GM18867 (cell line): ENCODE measurements at regions not wholly inside any gene's neighbourhood (a gene's known extent, or its start where the extent isn't known, plus 50 kb on each side); places are given as distances from the start of the nearest gene placed in this dataset.
"Not testable (repeated sequence)": the region's sequence is repeated elsewhere in the genome, so short reads cannot be mapped to it uniquely, and the experiment has no call there.

Source experiments
- ATAC-seq: cut with Tn5 transposase; IDR thresholded peaks from one replicate; pipeline ENCODE4 v1.9.1; 2021; ENCODE audit warnings: mild to moderate bottlenecking, moderate library complexity; ENCODE audit not compliant: unreplicated experiment

DNA sequence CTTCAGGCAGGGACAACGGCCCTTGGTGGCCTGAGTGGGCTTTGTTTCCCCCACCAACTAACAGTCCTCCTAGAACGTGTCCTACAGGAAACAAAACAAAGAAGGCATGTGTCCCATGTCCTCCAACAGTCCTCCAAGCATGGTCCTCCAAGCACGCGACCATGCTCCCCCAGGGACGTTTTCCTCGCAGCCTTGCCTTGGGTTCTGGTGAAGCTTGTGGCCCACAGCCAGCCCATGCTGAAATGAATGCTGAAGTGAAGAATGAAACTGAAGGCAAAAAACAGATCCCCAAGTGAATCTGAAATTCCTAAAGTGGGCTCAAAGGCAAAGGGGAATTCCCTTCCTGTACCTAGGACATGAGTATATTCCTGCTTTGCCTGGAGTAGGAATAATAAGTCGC, 176.6 kb downstream of the JCAD start:
- no peak for ATAC-seq

DNA sequence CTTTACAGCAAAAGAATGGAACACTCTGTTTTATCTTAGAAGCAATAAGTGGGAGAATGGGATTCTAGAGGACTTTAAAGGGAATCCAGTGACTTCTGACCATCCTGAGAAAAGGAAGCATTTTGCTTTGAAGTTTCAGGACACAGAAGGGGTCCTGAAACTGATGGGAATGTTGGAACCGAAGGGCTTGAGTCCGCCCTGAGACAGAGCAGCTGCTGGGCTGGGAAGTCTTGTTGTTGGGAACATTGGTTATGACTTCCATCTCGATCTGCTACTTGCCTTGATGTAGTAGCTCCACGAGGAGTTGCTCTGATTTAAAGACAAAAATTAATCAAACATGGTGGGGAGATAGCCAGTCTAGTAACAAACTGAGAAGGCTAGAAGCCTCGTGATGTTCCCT, 177.6 kb downstream of the JCAD start:
- ATAC-seq = no peak

DNA sequence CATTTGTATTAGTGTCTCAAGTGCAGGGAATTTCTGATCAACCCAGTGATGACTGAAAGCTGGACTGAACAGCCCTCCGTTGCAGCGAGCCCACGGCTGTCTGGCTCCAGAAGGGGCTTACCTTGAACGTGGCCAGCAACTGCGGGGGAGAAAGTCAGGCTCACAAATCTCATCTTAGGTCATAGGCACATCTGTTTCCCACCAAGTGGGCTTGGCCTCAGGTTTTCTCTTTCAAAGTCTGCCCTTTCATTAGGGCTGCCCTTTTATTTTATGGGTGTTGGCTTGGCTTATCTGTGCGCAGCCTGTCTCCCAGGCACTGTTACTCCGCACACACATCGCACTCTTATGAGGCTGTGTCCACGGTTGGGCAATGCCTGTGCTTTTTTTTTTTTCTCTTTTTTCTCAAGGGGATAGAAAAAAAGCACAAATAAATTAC, 178.0 kb downstream of the JCAD start:
- ATAC-seq = no peak

DNA sequence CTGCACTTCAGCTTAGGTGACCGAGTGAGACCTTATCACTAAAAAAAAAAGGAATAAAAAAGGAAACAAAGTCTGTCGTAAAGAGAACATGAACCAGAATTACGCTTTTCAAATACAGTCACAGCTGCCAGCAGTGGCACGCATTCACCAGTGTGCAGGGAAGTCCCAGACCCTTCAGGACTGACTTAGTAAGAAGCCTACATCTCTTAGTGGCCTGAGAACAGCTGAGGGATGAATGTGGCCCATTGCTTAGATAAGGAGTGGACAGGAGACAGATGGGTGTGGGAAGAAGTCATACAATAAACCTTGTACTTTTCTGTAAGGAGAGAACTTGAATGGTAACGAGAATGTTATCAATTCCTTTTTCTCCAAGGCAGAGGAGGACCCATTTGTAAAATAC, 178.5 kb downstream of the JCAD start:
- no peak for ATAC-seq

DNA sequence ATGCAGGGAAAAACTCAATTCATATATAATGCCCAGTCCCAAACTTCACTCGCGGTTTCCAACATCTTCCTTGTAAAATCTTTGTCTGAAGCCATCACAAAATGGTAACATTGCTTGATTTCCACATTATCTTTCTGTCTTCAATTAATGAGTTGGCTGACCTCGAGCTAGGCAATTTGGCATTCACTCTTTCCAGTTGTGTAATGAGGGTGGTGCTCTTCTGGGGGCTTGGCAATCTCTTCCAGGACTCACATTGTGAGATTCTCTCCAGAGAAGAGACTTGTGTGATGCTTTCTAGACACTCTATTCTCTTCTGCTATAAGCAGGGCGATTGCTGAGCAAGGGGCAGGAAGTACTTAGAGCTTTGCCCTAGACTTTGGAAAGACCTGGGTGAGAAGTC, 179.5 kb downstream of the JCAD start:
- no peak for ATAC-seq

DNA sequence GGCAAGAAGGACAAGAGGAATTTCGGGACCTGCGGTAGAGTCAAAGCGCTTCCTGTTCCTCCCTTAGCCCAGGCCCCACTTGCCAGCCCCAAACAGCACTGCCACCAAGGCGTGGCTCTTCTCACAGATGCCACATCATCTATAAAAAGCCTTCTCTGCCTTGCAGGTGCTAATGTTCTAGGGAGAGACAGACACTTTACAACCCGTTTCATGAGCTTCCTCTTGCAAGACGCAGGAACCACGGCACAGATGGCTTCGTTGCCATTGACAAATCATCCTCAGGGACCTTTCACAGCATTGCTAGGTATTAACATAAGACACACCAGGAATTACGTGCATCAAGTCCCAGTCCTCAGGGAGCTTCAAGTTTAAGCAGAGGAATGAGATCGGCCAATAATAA, 180.9 kb downstream of the JCAD start:
- ATAC-seq = no peak

DNA sequence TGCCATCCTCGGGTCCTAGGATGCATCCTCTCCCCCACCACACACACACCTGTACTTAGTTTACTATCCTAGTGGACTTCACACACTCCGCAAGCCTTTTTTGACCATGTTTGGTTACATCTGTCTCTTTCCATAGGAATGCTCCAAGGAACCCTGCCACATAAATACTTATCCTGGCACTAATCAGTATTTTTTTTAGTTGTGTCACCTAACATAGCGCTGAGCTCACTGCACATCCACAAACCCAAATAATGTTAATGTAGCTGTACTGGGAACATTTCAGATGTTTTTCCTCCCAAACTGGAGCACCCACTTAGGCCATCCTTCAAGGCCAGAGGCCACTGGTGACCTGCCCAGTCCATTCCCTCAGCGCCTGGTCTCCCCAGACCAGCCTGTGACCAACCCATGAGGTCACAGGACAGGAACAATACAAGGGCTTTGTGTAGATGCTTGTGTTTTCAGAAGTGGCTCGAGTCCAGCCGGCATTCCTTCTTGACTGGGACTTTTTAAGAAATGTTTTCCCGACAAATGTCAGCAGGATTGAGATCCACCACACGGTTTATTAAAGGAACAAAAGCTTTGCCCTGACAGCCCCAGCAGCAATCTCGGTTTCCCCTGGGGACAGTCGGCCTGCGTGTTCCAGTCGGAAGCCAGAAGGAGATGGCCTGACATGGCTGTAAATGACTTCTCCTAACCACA, 181.4 kb downstream of the JCAD start:
- ATAC-seq = no peak

DNA sequence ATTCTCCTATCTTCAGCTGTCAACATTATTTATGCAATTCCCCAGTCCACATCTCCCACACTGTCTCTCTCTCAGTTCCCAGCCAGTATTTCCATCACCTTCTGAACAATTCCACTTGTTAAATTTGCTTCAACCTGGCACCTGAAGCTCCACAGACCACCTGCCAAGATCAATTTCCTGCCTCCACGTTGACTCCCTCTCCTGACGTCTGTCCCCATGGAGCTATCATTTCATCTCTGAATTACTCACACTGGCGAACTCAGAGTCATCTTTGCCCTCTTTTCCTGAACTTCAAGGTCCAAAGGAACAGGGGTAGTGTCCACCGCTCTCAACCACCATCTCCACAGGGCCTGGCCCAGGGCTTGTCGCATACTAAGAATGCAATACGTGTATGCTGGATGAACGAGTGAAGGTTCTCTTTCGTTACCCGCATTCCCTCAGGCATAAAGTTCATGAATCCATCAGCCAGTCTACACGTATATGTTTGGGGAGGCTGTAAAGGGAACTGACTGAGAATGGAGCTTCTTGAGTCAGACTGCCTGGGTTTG, 183.3 kb downstream of the JCAD start:
- ATAC-seq = no peak

DNA sequence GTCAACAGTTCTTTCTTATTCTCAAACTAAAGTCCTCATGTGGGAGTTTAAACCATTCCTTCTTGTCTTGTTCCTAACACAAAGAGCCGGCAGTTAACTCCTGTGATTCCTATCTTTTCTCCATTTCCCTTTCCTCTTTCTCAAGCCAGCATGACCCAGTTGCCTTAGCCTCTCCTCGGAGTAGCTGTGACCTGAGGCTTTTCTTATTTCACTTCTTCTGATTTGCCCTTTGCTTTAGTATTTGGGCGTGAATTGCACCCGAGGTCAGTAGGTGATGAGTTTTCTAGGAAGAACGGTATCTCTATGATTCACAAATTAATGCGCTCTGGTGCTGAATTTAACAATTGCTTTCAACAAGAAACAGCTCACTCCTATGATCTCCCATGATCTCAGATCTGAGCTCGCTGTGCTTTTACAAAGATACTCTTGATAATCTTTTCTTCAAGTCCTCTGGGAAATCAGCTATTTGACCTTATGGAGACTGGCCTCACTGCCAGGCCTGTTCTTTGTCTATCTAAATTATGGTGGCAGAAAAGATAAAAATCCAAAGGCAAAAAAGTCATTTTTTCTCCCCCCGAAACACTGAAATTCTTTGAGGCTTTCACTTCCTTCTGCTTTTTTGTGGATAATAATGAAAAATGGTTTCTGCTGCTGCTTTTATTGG, 184.6 kb downstream of the JCAD start:
- no peak for ATAC-seq

DNA sequence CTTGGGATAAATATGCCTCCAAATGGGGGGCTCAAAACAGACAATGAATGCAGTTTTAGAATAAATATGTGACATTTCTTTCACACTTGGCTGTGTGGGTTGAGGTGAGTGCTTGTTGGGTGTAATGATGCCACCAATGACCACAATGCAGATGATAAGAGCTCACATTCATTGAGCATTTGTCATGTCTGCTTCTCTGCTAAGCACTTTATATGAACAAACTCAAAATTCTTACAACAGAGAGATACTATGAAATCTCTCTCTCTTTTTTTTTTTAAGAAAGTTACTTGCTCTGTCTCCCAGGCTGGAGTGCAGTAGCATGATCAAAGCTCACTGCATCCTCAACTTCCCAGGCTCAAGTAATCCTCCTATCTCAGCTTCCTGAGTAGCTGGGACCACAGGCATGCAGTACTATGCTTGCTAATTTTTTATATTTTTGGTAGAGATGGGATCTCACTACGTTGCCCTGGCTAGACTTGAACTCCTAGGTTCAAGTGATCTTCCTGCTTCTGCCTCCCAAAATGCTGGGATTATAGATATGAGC, 185.4 kb downstream of the JCAD start:
- no peak for ATAC-seq

DNA sequence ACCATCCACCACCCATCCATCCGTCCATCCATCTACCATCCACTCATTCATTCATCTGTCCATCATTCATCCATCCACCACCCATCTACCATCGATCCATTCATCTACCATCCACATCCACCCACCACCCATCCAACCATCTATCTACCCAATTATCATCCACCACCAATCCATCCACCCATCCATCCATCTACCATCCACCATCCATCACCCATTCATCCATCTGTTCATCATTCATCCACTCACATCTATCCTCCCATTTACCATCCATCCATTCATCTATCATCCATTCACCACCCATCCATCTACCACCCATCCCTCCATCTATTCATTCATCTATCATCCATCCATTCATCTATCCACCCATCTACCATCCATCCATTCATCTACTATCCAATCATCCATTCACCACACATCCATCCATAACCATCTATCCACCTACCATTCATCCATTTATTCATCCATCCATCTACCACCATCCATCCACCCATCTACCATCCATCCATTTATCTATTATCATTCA, 188.8 kb downstream of the JCAD start:
- no peak for ATAC-seq

DNA sequence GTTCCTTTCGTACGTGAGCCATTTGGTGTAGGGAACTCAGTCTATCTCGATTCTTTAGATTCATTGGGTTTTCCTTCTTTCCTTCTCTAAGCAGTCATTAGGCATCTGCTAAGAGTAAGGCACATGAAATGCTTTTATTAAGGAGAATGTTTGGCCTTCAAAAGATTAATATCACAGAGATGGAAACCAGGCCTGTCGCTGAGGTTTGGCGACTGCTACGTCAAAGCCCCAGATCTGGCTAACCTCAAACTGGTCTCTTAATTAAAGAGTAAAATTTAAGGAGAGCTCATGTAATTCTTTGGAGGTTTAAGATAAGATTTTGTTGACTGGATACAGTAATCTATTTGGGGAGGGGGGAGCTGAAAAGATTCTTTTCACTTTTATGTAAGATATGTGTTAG, 189.8 kb downstream of the JCAD start:
- ATAC-seq = no peak

DNA sequence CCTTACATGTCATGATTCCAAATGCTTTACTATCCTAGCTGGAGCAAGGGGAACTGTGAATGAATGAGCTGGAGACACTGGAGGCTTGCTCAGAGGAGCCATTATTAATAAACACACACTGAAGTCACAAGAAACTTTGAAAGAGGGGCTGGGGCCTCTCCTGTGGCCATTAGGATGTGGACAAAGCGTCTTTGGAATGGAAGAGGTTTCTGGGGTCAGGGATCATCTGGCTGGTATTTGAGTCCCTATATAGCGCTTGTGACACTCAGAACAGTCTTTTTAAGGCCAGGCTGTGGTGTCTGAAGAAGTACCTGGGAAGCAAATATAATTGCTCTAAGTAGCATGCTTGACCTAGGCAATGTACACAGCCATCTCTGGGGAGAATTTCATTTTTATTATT, 193.0 kb downstream of the JCAD start:
- ATAC-seq = no peak

DNA sequence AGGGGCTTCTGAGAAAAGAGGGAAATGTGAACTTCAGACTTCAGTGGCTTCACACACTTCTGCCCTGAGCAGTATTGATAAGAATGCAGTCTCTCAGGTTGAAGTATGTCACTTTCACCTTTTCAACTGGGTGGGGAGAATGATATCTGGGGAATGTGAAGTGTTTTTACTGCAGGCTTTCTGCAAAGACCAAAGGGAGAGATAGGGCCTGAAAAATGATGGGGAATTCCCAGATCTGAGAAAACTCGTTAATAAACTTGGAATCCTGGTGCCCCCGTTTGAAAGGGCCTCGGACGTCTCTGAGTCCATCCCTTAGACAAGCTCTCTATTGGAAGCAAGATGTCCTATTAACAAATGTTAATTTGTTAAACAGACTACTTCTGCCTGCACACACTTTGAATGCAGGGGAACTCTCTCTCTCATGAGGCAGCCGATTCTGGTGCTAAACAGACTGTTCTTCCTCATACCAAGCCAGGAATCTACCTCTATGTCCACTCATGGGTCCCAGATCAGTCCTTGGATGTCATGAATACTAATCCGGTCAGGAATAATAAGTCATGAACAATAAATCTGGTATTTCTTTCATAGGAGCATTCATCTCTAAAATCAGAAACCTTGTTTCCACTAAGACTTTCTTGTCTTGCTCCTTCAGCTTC, 193.6 kb downstream of the JCAD start:
- no peak for ATAC-seq

DNA sequence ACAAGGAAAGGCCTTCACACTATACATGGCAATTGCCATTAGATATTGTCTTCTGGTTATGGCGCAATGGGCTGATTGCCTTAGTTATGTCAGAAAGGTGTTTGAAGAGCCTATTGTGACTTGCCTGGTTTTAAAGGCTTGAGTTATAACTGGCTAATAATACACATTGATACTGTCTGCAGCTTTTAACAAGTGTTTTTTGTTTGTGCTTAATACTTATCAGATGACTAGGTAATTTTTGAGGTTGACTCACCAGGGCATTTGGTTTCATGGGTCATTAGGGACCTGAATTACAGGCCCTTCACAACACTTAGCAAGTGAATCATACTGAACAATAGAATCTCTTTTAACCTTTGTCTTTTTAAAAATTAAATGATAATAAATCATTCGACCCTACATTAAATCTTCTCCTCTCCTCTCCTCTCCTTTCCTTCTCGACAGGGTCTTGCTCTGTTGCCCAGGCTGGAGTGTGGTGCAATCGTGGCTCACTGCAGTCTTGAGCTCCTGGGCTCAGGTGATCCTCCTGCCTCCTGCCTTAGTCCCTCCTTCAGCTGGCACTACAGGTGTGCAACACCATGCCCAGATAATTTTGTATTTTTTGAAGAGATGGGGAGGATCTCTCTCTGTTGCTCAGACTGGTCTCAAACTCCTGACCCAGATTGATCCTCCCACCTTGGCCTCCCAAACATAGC, 196.3 kb downstream of the JCAD start:
- ATAC-seq = no peak

DNA sequence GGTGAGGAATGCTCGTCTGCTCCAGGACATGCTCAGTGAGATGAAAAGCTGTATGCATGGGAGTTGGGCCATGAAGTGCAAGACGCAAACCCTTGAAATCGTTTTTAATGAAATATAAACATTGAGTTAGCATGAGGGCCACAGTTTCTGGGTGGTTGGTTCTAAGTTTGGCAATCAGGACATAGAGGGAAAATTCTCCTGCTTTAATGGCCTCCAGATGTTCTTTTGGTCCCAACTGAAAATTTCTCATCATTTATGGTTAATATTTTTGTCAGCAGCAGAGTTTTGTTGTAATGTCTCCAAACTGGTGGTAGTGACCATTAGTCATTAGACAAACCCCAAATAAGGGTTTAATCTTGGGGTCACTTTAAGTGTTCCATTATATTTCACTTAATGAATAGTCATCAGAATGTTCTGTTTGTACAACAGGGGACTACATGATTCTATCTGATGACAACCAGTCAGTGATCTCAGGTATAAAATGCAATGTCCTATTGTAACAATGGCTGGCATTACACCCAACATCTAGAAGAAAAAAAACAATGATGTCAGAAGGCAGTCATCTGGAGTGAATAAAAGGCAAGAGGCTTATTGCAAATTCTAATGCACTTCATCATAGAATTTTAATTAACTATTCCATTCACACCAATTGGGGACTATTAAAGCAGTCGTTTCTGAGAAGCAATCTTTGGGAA, 197.4 kb downstream of the JCAD start:
- ATAC-seq = no peak

DNA sequence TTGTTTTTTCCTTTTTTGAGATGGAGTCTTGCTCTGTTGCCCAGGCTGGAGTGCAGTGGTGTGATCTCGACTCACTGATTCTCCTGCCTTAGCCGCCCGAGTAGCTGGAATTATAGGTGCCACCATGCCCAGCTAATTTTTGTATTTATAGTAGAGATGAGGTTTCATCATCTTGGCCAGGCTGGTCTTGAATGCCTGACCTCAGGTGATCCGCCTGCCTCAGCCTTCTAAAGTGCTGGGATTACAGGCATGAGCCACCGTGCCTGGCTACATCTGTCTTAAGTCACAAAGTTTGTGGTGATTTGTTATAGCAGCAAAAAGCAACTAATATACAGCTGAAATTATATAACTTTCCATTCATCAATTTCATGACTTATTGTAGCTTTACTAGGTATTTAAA, 198.2 kb downstream of the JCAD start:
- ATAC-seq = not testable (repeated sequence)

DNA sequence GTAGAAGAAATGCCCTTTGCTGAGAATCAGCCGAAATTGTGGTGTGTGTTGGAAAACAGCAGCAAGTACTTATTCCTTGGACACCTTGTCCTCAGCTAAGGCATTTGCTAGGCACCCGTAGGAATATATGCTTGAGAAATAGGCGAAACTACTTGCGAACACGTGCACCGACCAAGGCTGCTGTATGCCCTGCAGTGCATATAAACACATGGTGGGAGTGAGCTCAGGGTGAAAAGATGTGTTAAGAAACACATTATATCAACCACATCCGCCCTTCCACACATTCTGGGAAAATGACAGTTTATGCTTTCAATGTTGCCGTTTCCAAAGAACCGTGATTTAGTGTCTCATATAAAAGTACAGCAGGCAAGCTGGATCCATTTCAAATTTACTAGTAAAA, 199.2 kb downstream of the JCAD start:
- ATAC-seq = no peak

DNA sequence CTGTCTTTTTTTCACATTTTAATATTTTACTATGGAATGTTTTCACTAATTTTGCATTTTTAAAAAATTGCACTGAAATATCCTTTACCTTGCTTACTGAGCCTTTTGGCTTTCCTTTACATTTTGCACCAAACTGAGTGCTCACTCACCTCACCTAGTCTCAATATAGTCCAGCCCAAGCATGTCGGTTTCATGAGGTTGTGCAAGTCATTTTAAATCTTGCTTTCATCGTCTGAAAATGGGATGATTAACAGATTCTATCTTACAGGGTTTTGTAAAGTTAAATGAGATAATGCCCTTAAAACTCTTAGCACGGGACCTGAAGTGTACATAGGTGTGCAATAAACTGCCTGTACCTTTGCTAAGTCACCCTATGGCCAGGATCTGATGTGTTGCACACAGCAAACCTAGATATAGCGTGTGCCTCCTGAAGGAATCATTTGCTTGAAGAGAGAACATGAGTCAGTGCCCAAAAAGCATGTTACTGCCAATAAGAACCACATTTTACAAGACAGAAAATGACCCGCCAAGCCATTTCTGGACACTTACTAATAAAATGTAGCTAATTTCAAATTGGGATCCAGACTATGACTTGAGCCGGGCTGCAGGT, 199.8 kb downstream of the JCAD start:
- no peak for ATAC-seq

DNA sequence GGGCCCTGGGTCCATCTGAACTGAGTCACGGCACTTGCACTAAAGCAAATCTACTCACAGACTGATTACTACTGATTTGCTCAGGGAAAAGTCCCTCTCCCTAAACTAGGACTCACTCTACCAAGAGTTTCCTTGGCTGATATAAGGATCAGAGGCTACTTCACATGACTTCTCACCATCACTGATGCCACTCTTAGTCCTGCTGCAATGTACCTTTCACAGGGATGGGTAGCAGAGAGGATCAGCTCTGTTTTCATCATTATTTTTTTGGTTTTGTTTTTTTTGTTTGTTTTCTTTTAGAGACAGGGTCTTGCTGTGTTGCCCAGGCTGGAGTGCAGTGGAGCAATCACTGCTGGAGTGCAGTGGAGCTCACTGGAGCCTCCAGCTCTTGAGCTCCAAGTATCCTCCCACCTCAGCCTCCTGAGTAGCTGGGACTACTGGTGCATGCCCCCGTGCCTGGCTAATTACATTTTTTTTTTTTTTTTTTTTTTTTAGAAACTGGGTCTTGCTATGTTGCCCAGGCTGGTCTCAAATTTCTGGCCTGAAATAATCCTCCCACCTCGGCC, 200.6 kb downstream of the JCAD start:
- no peak for ATAC-seq
